ENCODE measurements at regions not wholly inside any gene's neighbourhood (a gene's known extent, or its start where the extent isn't known, plus 50 kb on each side); places are given as distances from the start of the nearest gene placed in this dataset.

GRCh38 chr6:3549314-3549940 lies 92.6 kb upstream of the SLC22A23 start:
- Mint-ChIP-seq H3K9me3 (peaks cover 11% of the 10 kb centered on the region), H3K4me3 (no peak overlapping the region)
- TF ChIP-seq CTCF (conservative IDR thresholded peaks at IDR 0.05): no peak

DNA sequence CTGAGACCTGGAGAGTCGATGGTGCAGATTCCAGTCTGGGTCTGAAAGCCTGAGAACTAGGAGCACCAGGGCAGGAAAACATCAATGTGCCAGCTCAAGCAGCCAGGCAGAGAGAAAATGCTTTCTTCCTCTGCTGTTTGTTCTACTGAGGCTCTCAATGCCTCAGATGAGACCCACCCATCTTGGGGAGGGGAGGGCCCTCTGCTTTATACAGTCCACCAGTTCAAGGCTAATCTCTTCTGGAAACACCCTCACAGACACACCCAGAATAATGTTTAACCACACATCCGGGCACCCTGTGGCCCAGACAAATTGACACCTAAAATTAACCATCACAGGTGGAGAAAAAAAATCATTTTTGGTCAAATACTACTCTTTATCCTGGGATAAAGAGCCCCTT lies 89.3 kb upstream of the SLC22A23 start:
- DNase-seq (ENCODE audit: extremely low spot score, unreplicated experiment): no peak
- TF ChIP-seq CTCF (conservative IDR thresholded peaks at IDR 0.05): no peak
- Mint-ChIP-seq H3K36me3 (peaks cover 4% of the 10 kb centered on the region), H3K9me3 (peaks cover 8% of the 10 kb centered on the region), H3K27ac (no peak overlapping the region), H3K4me3 (no peak overlapping the region), H3K4me1 (ENCODE audit: unreplicated experiment) (peaks cover 4% of the 10 kb centered on the region), H3K27me3 (no peaks in the 10 kb centered on the region)

More at GRCh38 chr6:3549314-3549940, 92.6 kb upstream of the SLC22A23 start:
- Mint-ChIP-seq H3K4me1 (ENCODE audit: unreplicated experiment) (no peaks in the 10 kb centered on the region), H3K36me3 (no peaks in the 10 kb centered on the region), H3K27ac (no peak overlapping the region), H3K27me3 (no peaks in the 10 kb centered on the region)
- DNase-seq (ENCODE audit: extremely low spot score, unreplicated experiment): no peak

DNA sequence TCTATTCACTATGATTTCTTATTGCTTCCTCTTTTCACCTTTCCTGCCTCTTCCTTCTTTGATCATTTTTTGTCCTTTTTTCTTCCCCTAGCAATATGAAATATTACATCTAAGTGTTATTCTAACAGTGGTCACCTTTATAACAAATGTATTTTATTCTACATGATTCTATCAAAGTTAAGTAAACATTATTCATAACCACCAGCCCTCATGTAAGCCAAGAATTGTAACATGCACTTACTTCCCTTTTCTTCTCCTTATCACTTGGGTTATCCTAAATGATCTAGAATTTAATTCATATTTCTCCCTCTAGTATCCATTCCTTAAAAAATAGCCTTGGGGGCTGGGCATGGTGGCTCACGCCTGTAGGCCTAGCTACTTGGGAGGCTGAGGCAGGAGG lies 88.3 kb upstream of the SLC22A23 start:
- Mint-ChIP-seq H3K27me3 (no peaks in the 10 kb centered on the region), H3K4me3 (no peak overlapping the region), H3K4me1 (ENCODE audit: unreplicated experiment) (peaks cover 5% of the 10 kb centered on the region), H3K9me3 (peaks cover 7% of the 10 kb centered on the region), H3K36me3 (peaks cover 4% of the 10 kb centered on the region), H3K27ac (no peak overlapping the region)
- no peak for DNase-seq (ENCODE audit: extremely low spot score, unreplicated experiment)
- no peak for TF ChIP-seq CTCF (conservative IDR thresholded peaks at IDR 0.05)

GRCh38 chr6:3542032-3542640 lies 85.3 kb upstream of the SLC22A23 start:
- Mint-ChIP-seq H3K9me3 (no peaks in the 10 kb centered on the region), H3K4me3 (no peak overlapping the region), H3K27me3 (peaks cover 4% of the 10 kb centered on the region), H3K36me3 (peaks cover 4% of the 10 kb centered on the region), H3K4me1 (ENCODE audit: unreplicated experiment) (peaks cover 5% of the 10 kb centered on the region), H3K27ac (no peak overlapping the region)
- DNase-seq (ENCODE audit: extremely low spot score, unreplicated experiment): no peak
- no peak for TF ChIP-seq CTCF (conservative IDR thresholded peaks at IDR 0.05)

GRCh38 chr6:3541006-3541585 lies 84.2 kb upstream of the SLC22A23 start:
- Mint-ChIP-seq H3K36me3 (peaks cover 4% of the 10 kb centered on the region), H3K4me1 (ENCODE audit: unreplicated experiment) (peaks cover 5% of the 10 kb centered on the region), H3K27me3 (peaks cover 4% of the 10 kb centered on the region), H3K27ac (no peak overlapping the region), H3K4me3 (no peak overlapping the region), H3K9me3 (no peaks in the 10 kb centered on the region)
- no peak for DNase-seq (ENCODE audit: extremely low spot score, unreplicated experiment)
- TF ChIP-seq CTCF (conservative IDR thresholded peaks at IDR 0.05): no peak
